Tibial nerve (tissue), 4 donors: ENCODE measurements at regions not wholly inside any gene's neighbourhood (a gene's known extent, or its start where the extent isn't known, plus 50 kb on each side); places are given as distances from the start of the nearest gene placed in this dataset.

Experiments used
- DNase-seq, 2 donors: peaks; one replicate each; pipeline ENCODE4 v3.0.0-alpha.2; 2019; ENCODE audit warnings: low spot score in 2 of 2
- H3K27ac ChIP-seq, 4 donors: fragments of 200-600 bp; sonication (generic) in 3 of 4; one replicate each; pipeline ENCODE4 v1.5.1; 2017 to 2019; ENCODE audit warnings: mild to moderate bottlenecking in 1 of 4
- H3K27me3 ChIP-seq, 2 donors: fragments of 200-600 bp; sonication (generic) in 1 of 2; one replicate each; pipeline versions ENCODE4 v1.5.1 to v1.6.0; 2017 to 2019
- H3K36me3 ChIP-seq, 3 donors: fragments of 200-600 bp; sonication (generic); one replicate each; pipeline ENCODE4 v1.5.1; 2018 to 2019
- H3K4me1 ChIP-seq, 4 donors: fragments of 200-600 bp; sonication (generic) in 3 of 4; one replicate each; pipeline ENCODE4 v1.5.1; 2017 to 2019
- H3K4me3 ChIP-seq, 4 donors: fragments of 200-600 bp; sonication (generic) in 3 of 4; one replicate each; pipeline ENCODE4 v1.5.1; 2017 to 2019; ENCODE audit warnings: mild to moderate bottlenecking in 1 of 4, moderate library complexity in 1 of 4
- H3K9me3 ChIP-seq, 4 donors: fragments of 200-600 bp; sonication (generic) in 3 of 4; one replicate each; pipeline ENCODE4 v1.5.1; 2017 to 2019
- CTCF ChIP-seq, 5 experiments: fragments of 200-600 bp in 3 of 5; fragments of 450-650 bp in 2 of 5; sonication (generic) in 3 of 5; IDR thresholded peaks; one replicate each; pipeline ENCODE4 v1.5.1; 2016 to 2019; ENCODE audit warnings: antibody characterized with exemption in 5 of 5, mild to moderate bottlenecking in 3 of 5, moderate library complexity in 2 of 5
- EP300 ChIP-seq, 2 donors: sonication (generic); formaldehyde crosslinking; IDR thresholded peaks; one replicate each; pipeline ENCODE4 v1.6.1; 2017; ENCODE audit warnings: antibody characterized with exemption in 2 of 2, mild to moderate bottlenecking in 1 of 2
- POLR2A ChIP-seq, 2 donors: fragments of 450-650 bp; IDR thresholded peaks; one replicate each; pipeline ENCODE4 v1.6.1; 2017; ENCODE audit warnings: antibody characterized with exemption in 2 of 2, mild to moderate bottlenecking in 2 of 2, moderate library complexity in 2 of 2
- WGBS, 2 donors: methylation state at CpG; one replicate each; pipeline ENCODE4 v1.1.5; 2018; 5-methylcytosine and 5-hydroxymethylcytosine counted together

GRCh38 chr4:22969287-22969896 lies 276.7 kb downstream of the GBA3 start:
- H3K27ac ChIP-seq: no peak overlapping the region
- H3K36me3 ChIP-seq: no peaks in the 10 kb centered on the region
- DNase-seq: no peak
- H3K4me1 ChIP-seq: no peaks in the 10 kb centered on the region
- WGBS, 2 donors: 63 to 64% methylated on average over 4 of the region's 4 CpGs
- H3K4me3 ChIP-seq: no peak overlapping the region
- TF ChIP-seq POLR2A (IDR thresholded peaks at IDR 0.05) (no peak), EP300 (IDR thresholded peaks at IDR 0.05) (no peak), CTCF (IDR thresholded peaks at IDR 0.05) (no peak)
- H3K27me3 ChIP-seq: no peaks in the 10 kb centered on the region
- peaks cover 0 to 15% (median 6%) of the 10 kb centered on the region in 4 donors for H3K9me3 ChIP-seq

GRCh38 chr4:22962295-22962694 lies 269.6 kb downstream of the GBA3 start:
- Histone ChIP-seq H3K36me3 (no peaks in the 10 kb centered on the region), H3K27ac (no peak overlapping the region), H3K9me3 (no peaks in the 10 kb centered on the region), H3K27me3 (no peaks in the 10 kb centered on the region), H3K4me3 (no peak overlapping the region), H3K4me1 (no peaks in the 10 kb centered on the region)
- DNase-seq: no peak
- TF ChIP-seq EP300 (IDR thresholded peaks at IDR 0.05): no peak
- TF ChIP-seq CTCF (IDR thresholded peaks at IDR 0.05): peak in 1 of 5 experiments; percentile 21
- TF ChIP-seq POLR2A (IDR thresholded peaks at IDR 0.05): no peak
- 19 to 26% methylated on average over 4 of the region's 4 CpGs for WGBS, 2 donors

- Histone ChIP-seq H3K27ac (no peak overlapping the region), H3K27me3 (no peaks in the 10 kb centered on the region), H3K4me1 (no peaks in the 10 kb centered on the region), H3K9me3 (no peaks in the 10 kb centered on the region), H3K4me3 (no peak overlapping the region), H3K36me3 (no peaks in the 10 kb centered on the region)
- TF ChIP-seq CTCF (IDR thresholded peaks at IDR 0.05) (no peak), POLR2A (IDR thresholded peaks at IDR 0.05) (no peak), EP300 (IDR thresholded peaks at IDR 0.05) (no peak)
- 84 to 91% methylated on average over 3 of the region's 3 CpGs for WGBS, 2 donors
- no peak for DNase-seq
Measured at GRCh38 chr4:22959483-22959882, 266.7 kb downstream of the GBA3 start.

GRCh38 chr4:22957774-22958309 lies 265.1 kb downstream of the GBA3 start:
- Histone ChIP-seq H3K4me1 (no peaks in the 10 kb centered on the region), H3K4me3 (no peak overlapping the region), H3K9me3 (no peaks in the 10 kb centered on the region), H3K27me3 (no peaks in the 10 kb centered on the region), H3K36me3 (no peaks in the 10 kb centered on the region), H3K27ac (no peak overlapping the region)
- 71 to 72% methylated on average over 1 of the region's 1 CpG for WGBS, 2 donors
- TF ChIP-seq CTCF (IDR thresholded peaks at IDR 0.05): no peak
- no peak for DNase-seq

GRCh38 chr4:22949161-22949855 lies 256.6 kb downstream of the GBA3 start:
- no peaks in the 10 kb centered on the region for H3K9me3 ChIP-seq
- DNase-seq: no peak
- H3K27me3 ChIP-seq: no peaks in the 10 kb centered on the region
- no peaks in the 10 kb centered on the region for H3K36me3 ChIP-seq
- no peak overlapping the region for H3K4me3 ChIP-seq
- H3K27ac ChIP-seq: no peak overlapping the region
- no peaks in the 10 kb centered on the region for H3K4me1 ChIP-seq
- WGBS, 2 donors: 78 to 81% methylated on average over 6 of the region's 6 CpGs
- TF ChIP-seq CTCF (IDR thresholded peaks at IDR 0.05) (no peak), POLR2A (IDR thresholded peaks at IDR 0.05) (no peak), EP300 (IDR thresholded peaks at IDR 0.05) (no peak)
